Esophagus squamous epithelium (tissue), 4 donors: ENCODE measurements at regions not wholly inside any gene's neighbourhood (a gene's known extent, or its start where the extent isn't known, plus 50 kb on each side); places are given as distances from the start of the nearest gene placed in this dataset.

ENCODE experiments used
- POLR2A ChIP-seq, 4 donors: fragments of 450-650 bp; IDR thresholded peaks; one replicate each; pipeline ENCODE4 v1.6.1; 2017; ENCODE audit warnings: antibody characterized with exemption in 4 of 4, mild to moderate bottlenecking in 4 of 4, moderate library complexity in 3 of 4
- TF ChIP-seq, protein P1 (sequence below), 6 experiments: fragments of 450-650 bp in 4 of 6; fragments of 200-600 bp in 2 of 6; sonication (generic) in 2 of 6; IDR thresholded peaks; one replicate each; pipeline ENCODE4 v1.5.1; 2016 to 2019; ENCODE audit warnings: antibody characterized with exemption in 6 of 6, mild to moderate bottlenecking in 4 of 6, moderate library complexity in 4 of 6

DNA sequence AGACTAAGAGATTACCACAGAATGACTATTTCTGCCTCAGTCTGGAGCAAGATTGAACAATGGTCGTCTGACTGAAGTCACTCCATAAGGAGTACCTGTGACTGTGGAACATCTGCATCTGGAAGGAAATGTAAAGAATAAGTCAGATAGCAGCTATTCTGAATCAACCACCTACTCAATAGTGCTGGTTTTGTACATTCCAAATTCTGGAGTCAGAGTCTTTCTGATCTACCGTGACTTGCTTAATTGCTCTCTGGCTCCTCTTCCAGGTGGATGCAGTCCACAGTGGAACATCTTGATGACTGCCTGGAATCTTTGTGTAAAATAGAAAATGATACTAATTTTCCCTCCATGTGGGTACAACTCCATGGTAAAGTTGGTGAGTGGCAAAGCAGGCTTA, 156.3 kb upstream of the SEMA3C start:
- TF ChIP-seq, protein P1, sequence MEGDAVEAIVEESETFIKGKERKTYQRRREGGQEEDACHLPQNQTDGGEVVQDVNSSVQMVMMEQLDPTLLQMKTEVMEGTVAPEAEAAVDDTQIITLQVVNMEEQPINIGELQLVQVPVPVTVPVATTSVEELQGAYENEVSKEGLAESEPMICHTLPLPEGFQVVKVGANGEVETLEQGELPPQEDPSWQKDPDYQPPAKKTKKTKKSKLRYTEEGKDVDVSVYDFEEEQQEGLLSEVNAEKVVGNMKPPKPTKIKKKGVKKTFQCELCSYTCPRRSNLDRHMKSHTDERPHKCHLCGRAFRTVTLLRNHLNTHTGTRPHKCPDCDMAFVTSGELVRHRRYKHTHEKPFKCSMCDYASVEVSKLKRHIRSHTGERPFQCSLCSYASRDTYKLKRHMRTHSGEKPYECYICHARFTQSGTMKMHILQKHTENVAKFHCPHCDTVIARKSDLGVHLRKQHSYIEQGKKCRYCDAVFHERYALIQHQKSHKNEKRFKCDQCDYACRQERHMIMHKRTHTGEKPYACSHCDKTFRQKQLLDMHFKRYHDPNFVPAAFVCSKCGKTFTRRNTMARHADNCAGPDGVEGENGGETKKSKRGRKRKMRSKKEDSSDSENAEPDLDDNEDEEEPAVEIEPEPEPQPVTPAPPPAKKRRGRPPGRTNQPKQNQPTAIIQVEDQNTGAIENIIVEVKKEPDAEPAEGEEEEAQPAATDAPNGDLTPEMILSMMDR (IDR thresholded peaks at IDR 0.05), result no peak
- TF ChIP-seq POLR2A (IDR thresholded peaks at IDR 0.05), result no peak
